Liver (tissue), 3 donors: ENCODE measurements at regions not wholly inside any gene's neighbourhood (a gene's known extent, or its start where the extent isn't known, plus 50 kb on each side); places are given as distances from the start of the nearest gene placed in this dataset.

Experiments
- CTCF ChIP-seq: fragments of 150-350 bp; IDR thresholded peaks from 2 replicates; pipeline ENCODE4 v1.5.1; 2017; ENCODE audit warnings: improper control_type of control experiment, low read depth, low read length; ENCODE audit not compliant: missing input control
- MAX ChIP-seq: IDR thresholded peaks from 2 replicates; pipeline ENCODE4 v1.6.1; 2016; ENCODE audit warnings: antibody characterized with exemption
- NR2F2 ChIP-seq: IDR thresholded peaks from 2 replicates; pipeline ENCODE4 v1.6.1; 2016; ENCODE audit warnings: antibody characterized with exemption
- REST ChIP-seq: IDR thresholded peaks from 2 replicates; pipeline ENCODE4 v1.6.1; 2016; ENCODE audit warnings: antibody characterized with exemption, mild to moderate bottlenecking
- donor health status: healthy.
- donor health status: healthy.

DNA sequence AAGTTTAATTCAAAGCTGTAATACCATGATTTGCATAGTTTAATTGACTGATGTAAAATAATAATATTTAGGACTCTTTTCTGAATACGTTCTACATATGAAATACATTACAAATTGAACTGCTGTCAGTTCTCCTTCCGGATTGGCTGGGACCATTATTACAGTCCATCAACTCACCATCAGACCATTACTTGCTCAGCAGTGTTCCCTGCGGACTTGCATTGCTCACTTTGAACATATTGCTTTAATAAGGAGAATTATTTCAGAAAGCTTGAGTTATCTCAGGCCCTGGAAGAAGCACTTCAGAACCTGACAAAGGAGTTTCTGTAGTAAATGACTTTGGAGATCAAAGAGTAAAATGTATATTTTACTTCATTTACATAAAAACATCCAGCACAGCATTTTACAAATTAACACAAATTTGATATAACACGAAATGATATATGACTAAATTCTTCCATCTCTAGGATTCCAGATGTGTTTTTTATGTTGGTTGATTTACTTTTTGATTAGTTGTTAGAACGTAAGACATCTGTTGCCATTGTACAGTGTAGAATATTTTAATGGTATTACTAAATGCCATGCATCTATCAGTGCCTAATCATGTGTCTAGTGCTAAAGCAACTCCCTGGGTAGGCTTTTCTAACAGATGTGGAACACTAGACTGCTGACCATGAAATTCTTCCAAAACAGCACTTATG is 418.5 kb upstream of the SEMA3A start:
- TF ChIP-seq CTCF (no peak), NR2F2 (no peak), REST (no peak), MAX (no peak)
